K562 (cell line): ENCODE measurements at regions not wholly inside any gene's neighbourhood (a gene's known extent, or its start where the extent isn't known, plus 50 kb on each side); places are given as distances from the start of the nearest gene placed in this dataset.

Experiments used
- BCL6 ChIP-seq: fragments of 250-450 bp; sonication (Bioruptor Pico); IDR thresholded peaks from 2 replicates; pipeline ENCODE4 v1.4.0; 2020
- CXXC5 ChIP-seq: fragments of 250-450 bp; sonication (Bioruptor Pico); IDR thresholded peaks from 2 replicates; pipeline ENCODE4 v1.8.0; 2022; ENCODE audit warnings: inconsistent platforms, mild to moderate bottlenecking, moderate library complexity
- SRSF7 ChIP-seq: fragments of 200-400 bp; formaldehyde crosslinking; optimal IDR thresholded peaks from 2 replicates; pipeline ENCODE3; 2017; ENCODE audit warnings: mild to moderate bottlenecking, low read depth, low read length
- ZNF23 ChIP-seq: fragments of 250-450 bp; sonication (Bioruptor Pico); IDR thresholded peaks from 2 replicates; pipeline ENCODE4 v1.4.0; 2020; ENCODE audit warnings: mild to moderate bottlenecking
- TF ChIP-seq, protein P1 (sequence below): fragments of 250-450 bp; sonication (Bioruptor Pico); IDR thresholded peaks from 2 replicates; pipeline ENCODE4 v1.4.0; 2020; ENCODE audit warnings: mild to moderate bottlenecking, moderate library complexity
- TF ChIP-seq, protein P2 (sequence below): fragments of 250-450 bp; sonication (Bioruptor Pico); IDR thresholded peaks from 2 replicates; pipeline ENCODE4 v1.9.0; 2021; ENCODE audit warnings: mild to moderate bottlenecking, inconsistent platforms
- TF ChIP-seq, protein P3 (sequence below): fragments of 250-450 bp; sonication (Bioruptor Pico); IDR thresholded peaks from 2 replicates; pipeline ENCODE4 v1.5.0; 2021; ENCODE audit warnings: mild to moderate bottlenecking, borderline replicate concordance

DNA sequence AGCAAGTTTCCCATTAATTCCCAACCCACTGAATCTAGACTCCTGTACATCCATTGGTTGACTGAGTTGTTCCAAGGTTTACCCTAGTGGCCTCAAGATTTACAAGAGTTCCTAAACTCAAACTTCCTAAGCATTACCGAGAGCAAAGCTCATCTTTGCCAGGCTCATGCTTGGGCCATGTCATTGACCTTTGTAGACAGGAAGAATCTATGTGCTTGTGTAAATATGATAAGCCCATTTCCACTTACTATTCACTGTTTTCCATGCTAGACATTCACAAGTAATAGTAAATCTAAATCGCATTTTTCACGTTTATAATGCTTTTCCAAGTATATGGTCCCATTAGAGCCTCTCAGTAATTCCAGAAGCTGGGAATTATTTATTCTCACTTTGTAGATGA is 534.5 kb upstream of the CLINT1 start (continued):
- TF ChIP-seq, protein P1, sequence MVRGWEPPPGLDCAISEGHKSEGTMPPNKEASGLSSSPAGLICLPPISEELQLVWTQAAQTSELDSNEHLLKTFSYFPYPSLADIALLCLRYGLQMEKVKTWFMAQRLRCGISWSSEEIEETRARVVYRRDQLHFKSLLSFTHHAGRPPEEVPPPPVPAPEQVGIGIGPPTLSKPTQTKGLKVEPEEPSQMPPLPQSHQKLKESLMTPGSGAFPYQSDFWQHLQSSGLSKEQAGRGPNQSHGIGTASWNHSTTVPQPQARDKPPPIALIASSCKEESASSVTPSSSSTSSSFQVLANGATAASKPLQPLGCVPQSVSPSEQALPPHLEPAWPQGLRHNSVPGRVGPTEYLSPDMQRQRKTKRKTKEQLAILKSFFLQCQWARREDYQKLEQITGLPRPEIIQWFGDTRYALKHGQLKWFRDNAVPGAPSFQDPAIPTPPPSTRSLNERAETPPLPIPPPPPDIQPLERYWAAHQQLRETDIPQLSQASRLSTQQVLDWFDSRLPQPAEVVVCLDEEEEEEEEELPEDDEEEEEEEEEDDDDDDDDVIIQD, result no peak
- TF ChIP-seq, protein P2, sequence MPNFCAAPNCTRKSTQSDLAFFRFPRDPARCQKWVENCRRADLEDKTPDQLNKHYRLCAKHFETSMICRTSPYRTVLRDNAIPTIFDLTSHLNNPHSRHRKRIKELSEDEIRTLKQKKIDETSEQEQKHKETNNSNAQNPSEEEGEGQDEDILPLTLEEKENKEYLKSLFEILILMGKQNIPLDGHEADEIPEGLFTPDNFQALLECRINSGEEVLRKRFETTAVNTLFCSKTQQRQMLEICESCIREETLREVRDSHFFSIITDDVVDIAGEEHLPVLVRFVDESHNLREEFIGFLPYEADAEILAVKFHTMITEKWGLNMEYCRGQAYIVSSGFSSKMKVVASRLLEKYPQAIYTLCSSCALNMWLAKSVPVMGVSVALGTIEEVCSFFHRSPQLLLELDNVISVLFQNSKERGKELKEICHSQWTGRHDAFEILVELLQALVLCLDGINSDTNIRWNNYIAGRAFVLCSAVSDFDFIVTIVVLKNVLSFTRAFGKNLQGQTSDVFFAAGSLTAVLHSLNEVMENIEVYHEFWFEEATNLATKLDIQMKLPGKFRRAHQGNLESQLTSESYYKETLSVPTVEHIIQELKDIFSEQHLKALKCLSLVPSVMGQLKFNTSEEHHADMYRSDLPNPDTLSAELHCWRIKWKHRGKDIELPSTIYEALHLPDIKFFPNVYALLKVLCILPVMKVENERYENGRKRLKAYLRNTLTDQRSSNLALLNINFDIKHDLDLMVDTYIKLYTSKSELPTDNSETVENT (CRISPR knock-in tag), result no peak
- TF ChIP-seq, protein P3, sequence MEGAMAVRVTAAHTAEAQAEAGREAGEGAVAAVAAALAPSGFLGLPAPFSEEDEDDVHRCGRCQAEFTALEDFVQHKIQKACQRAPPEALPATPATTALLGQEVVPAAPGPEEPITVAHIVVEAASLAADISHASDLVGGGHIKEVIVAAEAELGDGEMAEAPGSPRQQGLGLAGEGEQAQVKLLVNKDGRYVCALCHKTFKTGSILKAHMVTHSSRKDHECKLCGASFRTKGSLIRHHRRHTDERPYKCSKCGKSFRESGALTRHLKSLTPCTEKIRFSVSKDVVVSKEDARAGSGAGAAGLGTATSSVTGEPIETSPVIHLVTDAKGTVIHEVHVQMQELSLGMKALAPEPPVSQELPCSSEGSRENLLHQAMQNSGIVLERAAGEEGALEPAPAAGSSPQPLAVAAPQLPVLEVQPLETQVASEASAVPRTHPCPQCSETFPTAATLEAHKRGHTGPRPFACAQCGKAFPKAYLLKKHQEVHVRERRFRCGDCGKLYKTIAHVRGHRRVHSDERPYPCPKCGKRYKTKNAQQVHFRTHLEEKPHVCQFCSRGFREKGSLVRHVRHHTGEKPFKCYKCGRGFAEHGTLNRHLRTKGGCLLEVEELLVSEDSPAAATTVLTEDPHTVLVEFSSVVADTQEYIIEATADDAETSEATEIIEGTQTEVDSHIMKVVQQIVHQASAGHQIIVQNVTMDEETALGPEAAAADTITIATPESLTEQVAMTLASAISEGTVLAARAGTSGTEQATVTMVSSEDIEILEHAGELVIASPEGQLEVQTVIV, result no peak
- TF ChIP-seq ZNF23 (CRISPR knock-in tag) (no peak), SRSF7 (no peak), BCL6 (CRISPR knock-in tag) (no peak), CXXC5 (CRISPR knock-in tag) (no peak)
